K562 (cell line): ENCODE measurements at regions not wholly inside any gene's neighbourhood (a gene's known extent, or its start where the extent isn't known, plus 50 kb on each side); places are given as distances from the start of the nearest gene placed in this dataset.

Experiments used
- ATAC-seq: fragments of 200-7000 bp; cut with Tn5 transposase; 3 replicates; pipeline ENCODE4 v1.9.1; 2020; ENCODE audit warnings: moderate library complexity
- BruUV-seq: library from RNA; stranded (reverse); fragments of 400-500 nt; replicated peaks from 2 replicates; lab custom pipeline; 2021; lab: Mats Ljungman, UMichigan
- CTCF ChIA-PET: fragments of 300-600 bp; formaldehyde crosslinking; extraction: SDS; loops from one replicate; lab custom pipeline; 2021; ENCODE audit warnings: low intra/inter-chr PET ratio; lab: Yijun Ruan, JAX
- POLR2A ChIA-PET: fragments of 300-600, 350-650 bp; sonication (Branson Sonifier 250); formaldehyde crosslinking; extraction: SDS; loops from one replicate; lab custom pipeline; 2021; ENCODE audit warnings: antibody characterized with exemption, inconsistent platforms; lab: Yijun Ruan, JAX
- DNase-seq, 4 experiments: peaks; one replicate each; pipeline versions ENCODE4 v3.0.0 to v3.0.0-alpha.2; 2011 to 2018; ENCODE audit warnings: low spot score in 3 of 4, mixed read lengths in 3 of 4; ENCODE audit errors: extremely low read depth in 1 of 4
- FAIRE-seq: peaks from 2 replicates; lab custom pipeline; 2011; peaks lifted over from hg19 to GRCh38; lab: Jason Lieb, UNC
- H2AFZ ChIP-seq: 2 replicates; pipeline ENCODE4 v1.6.0; 2011; ENCODE audit warnings: low read depth, low read length, control low read depth, inconsistent platforms
- H3K27ac ChIP-seq: fragments of 200-600 bp; 3 replicates; pipeline ENCODE4 v1.8.0; 2011; ENCODE audit warnings: low read depth, mild to moderate bottlenecking, control low read depth, inconsistent platforms, low read length, moderate library complexity, mixed read lengths; ENCODE audit errors: extremely low read depth
- H3K27me3 ChIP-seq, 2 experiments: fragments of 300-600 bp in 1 of 2; 2 replicates in 1 of 2; 3 replicates in 1 of 2; pipeline versions ENCODE4 v1.6.0 to v1.8.0; 2011; ENCODE audit warnings: inconsistent platforms in 2 of 2, low read length in 2 of 2, mild to moderate bottlenecking in 1 of 2, mixed read lengths in 1 of 2, moderate library complexity in 1 of 2; ENCODE audit not compliant: control insufficient read depth in 2 of 2, insufficient read depth in 2 of 2
- H3K36me3 ChIP-seq: fragments of 300-600 bp; 3 replicates; pipeline ENCODE4 v1.8.0; 2011; ENCODE audit warnings: mild to moderate bottlenecking, low read length, inconsistent platforms; ENCODE audit not compliant: control insufficient read depth, insufficient read depth
- H3K4me1 ChIP-seq, 2 experiments: fragments of 200-600 bp in 1 of 2; replicated peaks in 1 of 2; 2 replicates in 1 of 2; 3 replicates in 1 of 2; pipeline versions ENCODE4 v1.5.1 to v1.8.0; 2011; ENCODE audit warnings: inconsistent platforms in 2 of 2, low read length in 2 of 2, mild to moderate bottlenecking in 1 of 2, mixed read lengths in 1 of 2, moderate library complexity in 1 of 2; ENCODE audit not compliant: control insufficient read depth in 2 of 2, insufficient read depth in 2 of 2
- H3K4me2 ChIP-seq: 2 replicates; pipeline ENCODE4 v1.6.1; 2011; ENCODE audit warnings: low read length, control low read depth, inconsistent platforms, mixed read lengths; ENCODE audit not compliant: insufficient read depth
- H3K4me3 ChIP-seq: fragments of 200-600 bp; sonication (generic), shearing (Covaris generic); 2 replicates; pipeline ENCODE4 v1.5.1; 2016; ENCODE audit warnings: control low read depth, inconsistent platforms
- H3K79me2 ChIP-seq: fragments of 200-600 bp; 3 replicates; pipeline ENCODE4 v1.8.0; 2011; ENCODE audit warnings: low read length, inconsistent platforms; ENCODE audit not compliant: control insufficient read depth, insufficient read depth
- H3K9ac ChIP-seq, 2 experiments: 2 replicates each; pipeline versions ENCODE4 v1.6.0 to v1.6.1; 2011; ENCODE audit warnings: low read depth in 2 of 2, low read length in 2 of 2, control low read depth in 1 of 2, inconsistent platforms in 1 of 2, mild to moderate bottlenecking in 1 of 2, mixed read lengths in 1 of 2; ENCODE audit not compliant: insufficient read depth in 1 of 2
- H3K9me1 ChIP-seq: one replicate; pipeline ENCODE4 v1.6.0; 2011; ENCODE audit warnings: inconsistent platforms, mild to moderate bottlenecking, low read length, moderate library complexity; ENCODE audit not compliant: control insufficient read depth, insufficient read depth
- H3K9me3 ChIP-seq: replicated peaks from 2 replicates; pipeline ENCODE4 v1.5.1; 2011; ENCODE audit warnings: low read depth, low read length, inconsistent platforms; ENCODE audit not compliant: control insufficient read depth, insufficient read depth
- H4K20me1 ChIP-seq: replicated peaks from 2 replicates; pipeline ENCODE4 v1.6.1; 2011; ENCODE audit warnings: low read length, inconsistent platforms, mixed read lengths; ENCODE audit not compliant: control insufficient read depth, insufficient read depth
- BHLHE40 ChIP-seq: IDR thresholded peaks from 2 replicates; pipeline ENCODE4 v1.6.1; 2011; ENCODE audit warnings: low read length, improper control_type of control experiment
- CEBPB ChIP-seq: fragments of 450-650 bp; IDR thresholded peaks from 2 replicates; pipeline ENCODE4 v1.6.1; 2016; ENCODE audit warnings: missing genetic modification characterization, missing compliant biosample characterization
- DACH1 ChIP-seq: fragments of 450-650 bp; IDR thresholded peaks from 2 replicates; pipeline ENCODE4 v1.6.1; 2018; ENCODE audit not compliant: partially characterized antibody
- E4F1 ChIP-seq: fragments of 250-450 bp; sonication (Bioruptor Pico); IDR thresholded peaks from 2 replicates; pipeline ENCODE4 v1.5.0; 2021; ENCODE audit warnings: mild to moderate bottlenecking, borderline replicate concordance
- HNRNPH1 ChIP-seq: fragments of 200-400 bp; formaldehyde crosslinking; optimal IDR thresholded peaks from 2 replicates; pipeline ENCODE3; 2017; ENCODE audit warnings: low read depth, mild to moderate bottlenecking, low read length, moderate library complexity
- NEUROD1 ChIP-seq: fragments of 150-350 bp; IDR thresholded peaks from 2 replicates; pipeline ENCODE4 v1.6.1; 2014; ENCODE audit warnings: borderline replicate concordance, low read length, low read depth; ENCODE audit not compliant: partially characterized antibody
- PKNOX1 ChIP-seq: fragments of 450-650 bp; IDR thresholded peaks from 2 replicates; pipeline ENCODE4 v1.6.1; 2016
- SIRT6 ChIP-seq: IDR thresholded peaks from one replicate; pipeline ENCODE4 v1.6.1; 2012; ENCODE audit warnings: low read depth, mild to moderate bottlenecking, control low read depth, inconsistent platforms, low read length, moderate library complexity
- ZNF511 ChIP-seq: sonication (generic); formaldehyde crosslinking; IDR thresholded peaks from 2 replicates; pipeline ENCODE4 v1.8.0; 2022; ENCODE audit warnings: mild to moderate bottlenecking, missing genetic modification reagents
- ZNF512 ChIP-seq: IDR thresholded peaks from 2 replicates; pipeline ENCODE4 v1.6.1; 2016; ENCODE audit warnings: missing genetic modification characterization, missing compliant biosample characterization
- ZNF717 ChIP-seq: fragments of 250-450 bp; sonication (Bioruptor Pico); IDR thresholded peaks from 2 replicates; pipeline ENCODE4 v1.5.0; 2021
- WGBS: fragments of 100-300 bp; shearing (Covaris generic); methylation state at CpG from one replicate; pipeline ENCODE4 v1.1.6; 2016; ENCODE audit warnings: low coverage, mixed read lengths; ENCODE audit not compliant: insufficient coverage; ENCODE audit errors: missing lambda C conversion rate; 5-methylcytosine and 5-hydroxymethylcytosine counted together
- in situ Hi-C: fragments of 300-500 bp; cut with MboI; formaldehyde crosslinking; loops from 4 replicates; pipeline ENCODE4 v1.15.0; 2018; ENCODE audit warnings: inconsistent platforms, mixed read lengths
- intact Hi-C: fragments of 100-400 bp; cut with micrococcal nuclease; formaldehyde crosslinking; loops from 2 replicates; pipeline ENCODE4 v1.14.2; 2022
- TF ChIP-seq, protein P1 (sequence below): sonication (generic); formaldehyde crosslinking; IDR thresholded peaks from 2 replicates; pipeline ENCODE4 v1.4.0; 2020; ENCODE audit warnings: mild to moderate bottlenecking, missing genetic modification reagents
- TF ChIP-seq, protein P2 (sequence below): fragments of 250-450 bp; sonication (Bioruptor Pico); IDR thresholded peaks from 2 replicates; pipeline ENCODE4 v1.4.0; 2020; ENCODE audit warnings: mild to moderate bottlenecking

- FAIRE-seq: no peak
- in situ Hi-C loops: no loop called here
- no peak for DNase-seq
- Histone ChIP-seq H4K20me1 (no peaks in the 10 kb centered on the region), H2AFZ (no peak overlapping the region), H3K27ac (no peak overlapping the region), H3K79me2 (no peaks in the 10 kb centered on the region), H3K9me1 (no peaks in the 10 kb centered on the region), H3K27me3 (peaks cover 10 to 20% of the 10 kb centered on the region in 2 experiments; a peak in 4 of 5 replicates), H3K4me1 (peaks cover 0 to 9% of the 10 kb centered on the region in 2 experiments; a peak in 2 of 5 replicates), H3K4me3 (no peak overlapping the region), H3K9me3 (no peaks in the 10 kb centered on the region), H3K9ac (no peak overlapping the region), H3K4me2 (no peak overlapping the region), H3K36me3 (no peaks in the 10 kb centered on the region)
- ChIA-PET CTCF (interaction anchor here (1.1 to 2.5 kb wide), 6 partner anchors 12 to 1327 kb away, joined by 3 to 19 read pairs (median 14); no protein-coding TSS in a partner anchor), POLR2A (interaction anchor here (1.1 kb wide), 1 partner anchor 9 kb away, joined by 3 read pairs; no protein-coding TSS in a partner anchor)
- 42% methylated on average over 5 of the region's 5 CpGs for WGBS
- no TSS peak for BruUV-seq
- intact Hi-C loops: loop anchor here (2.0 to 5.0 kb wide), 4 partner anchors 36 to 831 kb away; no protein-coding TSS in a partner anchor
- ATAC-seq: no peak
- TF ChIP-seq, protein P1, sequence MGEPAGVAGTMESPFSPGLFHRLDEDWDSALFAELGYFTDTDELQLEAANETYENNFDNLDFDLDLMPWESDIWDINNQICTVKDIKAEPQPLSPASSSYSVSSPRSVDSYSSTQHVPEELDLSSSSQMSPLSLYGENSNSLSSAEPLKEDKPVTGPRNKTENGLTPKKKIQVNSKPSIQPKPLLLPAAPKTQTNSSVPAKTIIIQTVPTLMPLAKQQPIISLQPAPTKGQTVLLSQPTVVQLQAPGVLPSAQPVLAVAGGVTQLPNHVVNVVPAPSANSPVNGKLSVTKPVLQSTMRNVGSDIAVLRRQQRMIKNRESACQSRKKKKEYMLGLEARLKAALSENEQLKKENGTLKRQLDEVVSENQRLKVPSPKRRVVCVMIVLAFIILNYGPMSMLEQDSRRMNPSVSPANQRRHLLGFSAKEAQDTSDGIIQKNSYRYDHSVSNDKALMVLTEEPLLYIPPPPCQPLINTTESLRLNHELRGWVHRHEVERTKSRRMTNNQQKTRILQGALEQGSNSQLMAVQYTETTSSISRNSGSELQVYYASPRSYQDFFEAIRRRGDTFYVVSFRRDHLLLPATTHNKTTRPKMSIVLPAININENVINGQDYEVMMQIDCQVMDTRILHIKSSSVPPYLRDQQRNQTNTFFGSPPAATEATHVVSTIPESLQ: no peak
- no peak for TF ChIP-seq DACH1
- TF ChIP-seq ZNF512 (tag): no peak
- no peak for TF ChIP-seq BHLHE40
- TF ChIP-seq ZNF511 (CRISPR knock-in tag): no peak
- TF ChIP-seq ZNF717 (CRISPR knock-in tag): no peak
- no peak for TF ChIP-seq HNRNPH1
- TF ChIP-seq E4F1 (CRISPR knock-in tag): no peak
- no peak for TF ChIP-seq PKNOX1
- TF ChIP-seq, protein P2, sequence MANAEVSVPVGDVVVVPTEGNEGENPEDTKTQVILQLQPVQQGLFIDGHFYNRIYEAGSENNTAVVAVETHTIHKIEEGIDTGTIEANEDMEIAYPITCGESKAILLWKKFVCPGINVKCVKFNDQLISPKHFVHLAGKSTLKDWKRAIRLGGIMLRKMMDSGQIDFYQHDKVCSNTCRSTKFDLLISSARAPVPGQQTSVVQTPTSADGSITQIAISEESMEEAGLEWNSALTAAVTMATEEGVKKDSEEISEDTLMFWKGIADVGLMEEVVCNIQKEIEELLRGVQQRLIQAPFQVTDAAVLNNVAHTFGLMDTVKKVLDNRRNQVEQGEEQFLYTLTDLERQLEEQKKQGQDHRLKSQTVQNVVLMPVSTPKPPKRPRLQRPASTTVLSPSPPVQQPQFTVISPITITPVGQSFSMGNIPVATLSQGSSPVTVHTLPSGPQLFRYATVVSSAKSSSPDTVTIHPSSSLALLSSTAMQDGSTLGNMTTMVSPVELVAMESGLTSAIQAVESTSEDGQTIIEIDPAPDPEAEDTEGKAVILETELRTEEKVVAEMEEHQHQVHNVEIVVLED (CRISPR knock-in tag): no peak
- no peak for TF ChIP-seq NEUROD1
- TF ChIP-seq SIRT6: no peak
- TF ChIP-seq CEBPB (tag): no peak
These were observed 59.3 kb upstream of the SLC2A12 start for GRCh38 chr6:134111726-134112125.
